HG03045 (cell line): ENCODE measurements at regions not wholly inside any gene's neighbourhood (a gene's known extent, or its start where the extent isn't known, plus 50 kb on each side); places are given as distances from the start of the nearest gene placed in this dataset.
"Not testable (repeated sequence)": the region's sequence is repeated elsewhere in the genome, so short reads cannot be mapped to it uniquely, and the experiment has no call there.

ENCODE experiments used
- ATAC-seq: cut with Tn5 transposase; IDR thresholded peaks from one replicate; pipeline ENCODE4 v1.9.1; 2021; ENCODE audit warnings: mild to moderate bottlenecking, moderate library complexity; ENCODE audit not compliant: unreplicated experiment

DNA sequence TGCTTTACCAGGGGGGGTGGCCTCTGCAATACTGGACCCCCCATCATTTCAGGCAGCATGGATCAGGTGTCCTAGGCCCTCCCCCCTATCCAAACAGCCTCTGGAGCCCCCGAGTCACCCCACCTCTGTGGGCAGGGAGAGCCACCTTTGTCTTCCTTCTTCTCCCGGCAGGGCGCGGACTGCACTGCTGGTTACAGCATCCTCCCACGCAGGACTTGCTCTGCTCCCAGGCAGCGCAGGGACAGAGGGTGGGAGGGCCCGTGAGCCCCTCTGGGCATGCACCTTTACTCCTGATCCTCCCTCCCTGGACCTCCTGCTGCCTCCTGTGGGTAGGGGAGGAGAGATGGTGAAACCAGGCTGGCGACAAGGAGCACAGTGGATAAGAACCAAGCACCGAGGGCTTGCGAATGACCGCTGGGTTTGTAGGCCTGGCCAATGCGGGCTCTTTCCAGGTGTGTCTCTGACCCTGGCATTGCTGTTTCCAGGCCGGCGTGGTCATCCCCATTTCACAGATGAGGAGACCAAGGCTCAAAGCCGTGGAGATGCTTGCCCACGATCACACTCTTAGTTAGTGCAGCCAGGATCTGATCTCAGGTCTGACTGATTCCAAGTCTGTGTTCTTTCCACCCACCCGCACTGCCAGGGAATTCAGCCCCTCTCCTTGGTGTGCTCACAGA, 73.6 kb upstream of the TARDBP start:
- ATAC-seq: no peak

DNA sequence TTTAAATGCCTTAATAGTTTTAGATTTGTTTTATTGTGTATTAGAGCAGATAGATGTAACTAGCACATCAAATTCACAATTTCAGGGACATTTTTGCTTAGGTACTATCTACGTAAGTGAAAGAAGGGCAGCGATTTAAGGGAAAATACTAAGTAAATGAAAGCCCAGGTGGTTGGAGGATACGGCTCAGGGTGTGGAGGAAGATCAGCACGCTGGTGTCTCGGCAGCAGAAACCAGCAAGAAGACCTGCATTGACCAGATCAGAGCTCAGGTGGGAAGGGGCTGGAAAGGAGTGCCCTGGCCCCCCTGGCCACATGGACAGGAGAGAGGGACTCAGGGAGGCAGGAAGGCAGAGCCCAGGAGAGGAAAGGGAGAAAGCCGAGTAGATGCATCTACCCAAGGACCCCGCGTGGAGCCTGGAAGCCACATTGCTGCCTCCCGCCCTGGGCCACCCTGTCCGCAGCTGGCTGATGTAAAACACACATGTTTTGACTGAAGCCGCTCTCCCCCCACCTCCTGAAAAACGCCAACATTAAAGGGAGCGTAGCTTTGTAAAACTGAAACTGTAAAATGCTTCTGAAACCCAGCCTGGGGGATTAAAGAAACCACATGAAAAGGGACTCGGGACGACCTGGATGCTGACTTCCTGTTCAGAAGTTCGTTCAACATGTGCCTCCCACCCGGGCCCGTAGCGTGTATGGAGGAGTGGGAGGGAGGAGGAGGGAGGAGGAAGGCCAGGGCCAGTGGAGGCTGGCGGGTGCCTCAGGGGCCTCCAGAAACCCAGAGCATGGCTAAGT, 72.6 kb upstream of the TARDBP start:
- ATAC-seq: no peak

DNA sequence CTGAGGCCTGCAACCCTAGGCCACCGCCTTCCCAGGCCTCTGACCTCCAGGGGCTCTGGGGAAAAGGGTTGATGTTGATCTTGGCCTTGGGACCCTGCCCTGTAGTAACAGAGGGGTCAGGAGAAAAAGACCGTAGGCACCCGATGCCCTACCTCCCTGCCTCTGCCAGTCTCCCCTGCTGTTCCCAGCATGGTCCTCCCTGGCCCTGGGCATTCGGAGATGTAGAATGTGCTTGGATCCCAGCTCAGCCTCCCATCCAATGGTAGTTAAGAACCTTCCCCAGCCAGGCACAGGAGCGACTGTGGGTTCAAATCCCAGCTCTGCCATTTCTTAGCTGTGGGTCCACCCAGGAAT, 72.0 kb upstream of the TARDBP start:
- no peak for ATAC-seq

DNA sequence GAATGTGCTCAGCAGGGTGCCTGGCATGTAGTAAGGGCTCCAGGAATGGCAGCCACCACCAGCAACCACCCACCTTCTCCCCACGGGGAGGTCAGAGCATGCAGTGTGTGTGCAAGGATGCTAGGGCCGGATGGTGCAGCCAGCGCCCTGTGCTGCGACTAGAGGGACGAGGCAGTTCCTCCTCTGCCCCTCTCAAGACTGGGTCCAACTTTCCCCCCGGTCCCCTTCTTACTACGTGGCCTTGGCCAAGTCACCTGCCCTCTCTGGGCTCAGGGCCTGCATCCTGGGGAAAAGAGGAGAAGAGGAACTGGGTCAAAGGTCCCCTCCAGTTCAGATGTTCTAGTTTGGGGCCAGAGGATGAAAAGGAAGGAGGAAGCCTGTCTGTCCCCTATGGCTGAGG, 71.6 kb upstream of the TARDBP start:
- no peak for ATAC-seq

DNA sequence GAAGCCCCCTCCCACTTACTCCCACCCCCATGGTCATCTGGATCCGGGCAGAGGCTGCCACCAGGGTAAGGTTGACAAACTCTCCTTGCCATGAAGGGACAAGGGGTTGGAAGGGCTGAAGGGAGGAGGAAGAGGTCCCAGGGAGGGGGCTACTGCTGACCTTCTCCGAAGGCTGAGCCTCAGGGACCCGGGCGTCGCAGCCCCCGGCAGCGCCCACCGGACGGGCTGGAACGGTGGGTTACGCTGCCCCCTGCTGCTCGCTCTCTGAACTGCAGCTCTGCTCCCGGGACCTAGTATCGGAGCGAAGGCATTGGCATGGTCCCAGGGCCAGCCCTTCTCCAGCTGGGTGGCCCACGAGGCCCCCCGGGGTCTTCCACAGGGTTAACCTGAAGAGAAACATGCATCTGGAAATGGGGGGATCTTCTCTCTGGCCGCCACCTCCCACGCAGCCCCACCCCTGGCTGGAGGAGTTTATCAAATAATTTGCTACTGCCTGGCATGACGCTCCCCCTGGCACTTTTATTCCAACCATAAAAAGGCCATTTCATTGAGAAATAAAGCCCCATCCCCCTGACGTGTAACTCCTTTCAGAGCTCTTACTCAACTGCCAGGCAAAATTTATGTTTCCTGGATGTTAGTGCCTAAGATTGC, 70.4 kb upstream of the TARDBP start:
- no peak for ATAC-seq

DNA sequence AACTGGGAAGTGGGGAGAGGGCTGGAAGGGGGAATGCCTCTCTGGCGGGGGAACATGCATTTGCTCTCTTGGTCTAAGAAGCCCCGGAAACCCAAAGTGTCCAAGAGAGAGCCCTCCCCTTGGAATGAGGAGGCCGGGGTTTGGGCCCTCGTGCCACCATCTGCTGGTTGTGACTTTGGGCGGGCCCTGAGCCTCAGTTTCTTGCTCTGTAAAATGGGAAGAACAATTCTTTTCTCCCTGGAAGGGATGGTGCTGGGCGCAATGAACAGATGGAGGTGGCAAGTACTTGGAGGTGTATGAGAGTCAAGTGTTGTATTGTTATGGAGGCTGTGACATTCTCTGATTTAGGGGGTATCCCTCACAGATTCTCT, 69.9 kb upstream of the TARDBP start:
- no peak for ATAC-seq

DNA sequence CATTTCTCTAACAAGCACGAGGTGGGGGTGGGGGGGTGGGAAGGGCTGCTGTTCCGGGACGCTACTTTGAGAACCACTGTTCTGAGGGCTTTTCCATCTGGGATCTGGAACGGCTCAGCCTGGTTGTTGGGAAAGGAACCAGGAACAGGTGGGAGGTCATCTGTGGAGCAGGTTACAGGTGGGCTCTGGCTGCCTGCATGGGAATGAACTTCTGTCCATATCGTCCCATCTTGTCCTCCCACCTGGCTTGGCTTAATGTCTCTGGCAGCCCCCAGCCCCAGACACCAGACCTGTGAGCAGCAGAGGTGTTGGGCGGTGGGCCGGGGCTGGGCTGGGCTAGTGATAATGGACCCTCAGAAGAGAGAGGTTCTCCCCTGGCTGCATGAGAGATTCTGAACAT, 69.4 kb upstream of the TARDBP start:
- no peak for ATAC-seq

DNA sequence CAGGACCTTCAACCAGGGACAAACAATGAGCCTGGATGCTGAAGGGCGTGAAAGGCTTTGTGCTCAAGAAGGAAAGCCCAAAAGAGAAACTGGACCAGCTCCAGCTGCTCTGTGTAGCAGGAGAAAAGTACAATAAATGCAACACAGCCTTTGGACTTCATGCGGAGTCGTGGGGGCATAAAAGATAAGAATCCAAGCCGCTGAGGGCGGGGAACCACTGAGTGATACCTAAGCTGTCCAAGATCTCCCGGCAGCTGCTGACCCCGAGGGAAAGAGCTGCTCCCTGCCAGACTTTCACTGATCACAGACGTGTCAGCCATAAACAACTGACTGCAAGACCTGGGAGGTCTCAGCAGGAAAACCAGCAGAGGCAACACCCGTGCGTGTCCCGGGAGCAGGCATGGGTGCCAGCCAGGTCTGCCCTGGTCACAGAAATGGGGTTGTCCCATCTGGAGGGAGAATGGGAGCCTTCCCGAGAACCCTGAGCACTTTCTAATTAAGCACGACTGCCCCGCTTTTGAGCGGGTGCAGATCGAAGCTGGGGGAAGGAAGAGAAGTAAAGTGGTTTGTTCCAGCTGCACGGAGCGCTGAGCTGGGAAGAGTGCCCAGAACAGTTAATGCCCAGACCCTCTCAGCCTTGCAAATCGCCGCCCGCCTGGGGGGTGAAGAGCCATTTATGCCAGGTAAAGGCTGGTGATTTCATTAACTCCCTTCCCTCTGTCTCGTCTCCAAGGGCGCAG, 68.3 kb upstream of the TARDBP start:
- no peak for ATAC-seq

DNA sequence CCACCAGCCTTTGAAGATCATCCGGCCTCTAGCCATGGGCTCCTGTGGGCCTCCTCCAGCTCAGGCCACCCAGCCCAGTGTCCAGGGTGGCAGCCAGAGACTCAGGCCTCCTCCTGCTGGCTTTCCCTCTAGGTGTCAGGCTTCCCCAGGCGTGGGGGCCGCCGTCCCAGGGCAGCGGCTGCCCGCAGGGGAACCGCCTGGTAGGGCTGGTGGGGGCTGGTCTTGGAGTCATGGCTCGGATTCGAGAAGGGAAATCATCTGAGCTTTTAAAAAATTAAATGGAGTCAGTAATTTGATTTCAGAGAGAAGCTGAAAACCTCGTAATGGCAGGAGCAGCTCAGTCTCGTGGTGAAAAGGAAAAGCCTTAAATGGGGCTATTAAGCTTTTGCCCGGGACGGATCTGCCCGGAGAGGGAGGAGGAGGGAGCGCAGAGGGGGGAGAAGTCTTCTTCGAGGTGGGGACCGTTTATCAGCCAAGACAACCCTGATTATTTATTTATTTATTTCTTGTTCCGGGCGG, 66.4 kb upstream of the TARDBP start:
- no peak for ATAC-seq

DNA sequence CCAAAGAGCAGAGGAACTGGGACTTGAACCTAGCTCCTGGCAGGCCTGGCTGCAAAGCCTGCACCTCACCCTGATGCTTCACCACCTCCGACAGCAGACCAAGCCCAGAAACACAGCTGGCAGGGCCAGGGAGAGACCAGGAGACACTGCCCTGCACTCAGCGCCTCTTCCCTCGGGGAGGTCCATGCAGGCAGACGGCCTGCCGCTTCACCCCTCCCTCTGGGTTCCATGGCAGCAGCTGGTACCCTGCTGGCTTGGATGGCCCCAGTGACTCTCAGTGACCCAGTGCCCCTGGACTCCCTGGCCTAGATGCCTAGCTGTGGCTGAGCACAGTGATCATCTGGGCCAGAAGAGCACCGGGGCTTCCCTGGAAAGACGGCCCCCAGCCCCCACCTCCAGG, 65.3 kb upstream of the TARDBP start:
- ATAC-seq: no peak

DNA sequence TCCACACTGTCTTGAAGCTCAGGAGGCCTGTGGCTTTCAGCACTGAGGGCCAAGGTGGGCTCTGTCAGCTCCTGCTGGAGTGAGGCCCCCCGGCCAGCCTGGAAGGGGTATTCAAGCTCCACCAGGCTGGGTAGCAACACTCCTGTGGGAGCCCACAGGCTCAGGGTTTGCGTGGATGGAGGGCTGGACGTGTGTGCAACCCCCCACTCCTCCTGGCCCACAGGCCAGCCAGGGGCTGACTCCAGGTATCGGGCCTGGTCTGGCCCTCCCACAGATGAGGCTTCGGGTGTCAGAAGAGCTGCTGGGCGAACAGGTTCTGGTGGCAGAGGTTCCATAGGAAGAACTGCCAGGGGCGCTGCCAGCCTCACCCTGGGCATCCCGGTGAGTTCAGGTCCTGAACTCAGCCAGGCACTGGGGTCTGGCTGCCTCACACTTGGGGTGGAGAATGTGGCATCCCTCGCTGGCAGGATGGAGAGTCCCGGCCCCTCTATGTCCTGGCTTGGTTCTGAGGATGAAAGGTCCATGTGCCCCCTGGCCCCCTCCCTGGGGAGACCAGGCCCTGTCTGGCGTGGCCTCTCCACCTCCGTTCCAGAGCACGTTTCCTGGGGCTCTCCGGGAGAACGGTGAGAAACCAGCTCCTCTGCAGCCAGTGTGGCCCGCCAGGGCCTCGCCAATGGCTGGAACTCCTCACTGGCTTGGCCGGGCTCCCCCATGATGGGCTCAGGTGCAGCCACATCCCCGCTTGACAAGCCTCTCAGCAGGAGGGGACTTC, 64.6 kb upstream of the TARDBP start:
- ATAC-seq: no peak

DNA sequence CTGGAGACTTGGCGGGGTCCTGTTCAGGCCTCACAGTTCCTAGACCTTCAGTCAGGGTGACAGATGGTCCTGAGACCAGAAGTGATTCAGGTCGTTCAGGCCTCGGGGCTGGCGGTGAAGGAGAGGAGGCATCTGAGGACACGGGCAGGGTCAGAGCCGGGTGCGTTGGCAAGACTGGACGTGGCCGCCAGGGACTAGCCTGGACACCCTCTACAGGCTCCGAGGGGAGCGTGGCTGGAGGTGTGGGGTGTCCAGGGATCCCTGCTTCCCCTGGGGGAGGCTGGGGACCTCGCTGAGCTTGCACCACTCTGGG, 64.0 kb upstream of the TARDBP start:
- no peak for ATAC-seq

DNA sequence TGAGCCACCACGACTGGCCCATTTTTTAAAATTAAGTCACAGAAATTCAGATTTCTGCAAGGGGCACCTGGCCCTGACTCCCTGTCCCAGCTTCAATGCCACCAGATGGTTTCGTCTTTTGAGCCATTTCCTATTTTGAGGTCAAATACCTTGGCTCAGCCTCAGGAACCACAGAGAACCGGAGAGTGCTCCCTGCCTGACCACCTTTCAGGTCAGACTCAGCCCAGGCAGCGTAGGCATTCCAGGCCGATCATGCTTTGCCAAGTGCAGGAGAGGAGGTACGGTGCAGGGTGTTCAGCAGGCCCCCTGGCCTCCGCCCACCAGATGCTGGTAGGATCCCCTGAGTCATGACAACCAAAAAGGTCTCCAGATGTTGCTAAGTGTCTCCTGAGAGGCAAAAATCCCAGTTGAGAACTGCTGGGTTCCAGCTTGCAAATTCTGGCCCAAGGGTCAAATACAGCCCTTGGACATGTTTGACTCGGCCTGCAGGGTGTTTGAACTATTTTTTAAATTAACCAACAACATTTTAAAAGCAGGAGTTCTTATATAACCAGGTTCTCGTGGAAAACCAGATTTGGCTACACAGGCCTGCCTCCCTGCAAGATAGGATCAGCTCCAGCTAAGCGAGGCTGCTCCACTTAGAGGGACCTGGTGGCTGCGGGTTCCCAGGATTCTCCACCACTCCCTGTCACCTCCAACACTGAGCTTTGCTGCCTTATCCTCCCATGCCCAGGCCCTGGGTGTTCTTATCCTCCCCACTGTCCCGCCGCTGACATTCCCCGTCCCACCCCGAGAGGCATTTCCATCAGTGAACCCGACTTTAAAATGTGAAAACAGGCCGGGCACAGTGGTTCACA, 61.9 kb upstream of the TARDBP start:
- no peak for ATAC-seq

DNA sequence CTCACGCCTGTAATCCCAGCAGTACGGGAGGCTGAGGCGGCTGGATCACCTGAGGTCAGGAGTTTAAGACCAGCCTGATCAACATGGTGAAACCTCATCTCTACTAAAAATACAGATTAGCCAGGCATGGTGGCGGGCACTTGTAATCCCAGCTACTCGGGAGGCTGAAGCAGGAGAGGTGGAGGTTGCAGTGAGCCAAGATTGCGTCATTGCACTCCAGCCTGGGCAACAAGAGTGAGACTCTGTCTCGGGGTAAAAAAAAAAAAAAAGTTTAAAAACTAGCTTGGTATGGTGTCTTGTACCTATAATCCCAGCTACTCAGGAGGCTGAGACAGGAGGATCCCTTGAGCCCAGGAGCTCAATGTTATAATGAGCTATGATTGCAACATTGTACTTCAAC, 61.2 kb upstream of the TARDBP start:
- ATAC-seq: not testable (repeated sequence)

DNA sequence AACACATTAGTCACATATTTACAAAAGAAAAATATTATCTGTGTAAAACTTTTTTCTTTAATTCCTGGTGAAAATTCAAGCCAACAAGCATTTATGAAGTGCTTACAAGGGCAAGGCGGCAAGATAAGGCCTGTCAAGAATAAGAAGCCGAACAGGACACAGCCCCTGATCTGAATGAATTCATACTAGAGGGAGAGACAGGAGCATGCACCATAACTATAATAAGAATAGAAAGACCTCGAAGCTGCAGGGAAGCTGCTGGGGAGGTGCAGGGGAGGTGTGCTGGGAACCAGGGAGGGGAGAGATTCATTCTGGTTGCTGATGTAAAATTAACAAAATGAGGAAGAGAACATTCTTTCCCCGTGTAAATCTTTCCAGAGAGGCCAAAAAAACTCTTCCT, 60.5 kb upstream of the TARDBP start:
- no peak for ATAC-seq

DNA sequence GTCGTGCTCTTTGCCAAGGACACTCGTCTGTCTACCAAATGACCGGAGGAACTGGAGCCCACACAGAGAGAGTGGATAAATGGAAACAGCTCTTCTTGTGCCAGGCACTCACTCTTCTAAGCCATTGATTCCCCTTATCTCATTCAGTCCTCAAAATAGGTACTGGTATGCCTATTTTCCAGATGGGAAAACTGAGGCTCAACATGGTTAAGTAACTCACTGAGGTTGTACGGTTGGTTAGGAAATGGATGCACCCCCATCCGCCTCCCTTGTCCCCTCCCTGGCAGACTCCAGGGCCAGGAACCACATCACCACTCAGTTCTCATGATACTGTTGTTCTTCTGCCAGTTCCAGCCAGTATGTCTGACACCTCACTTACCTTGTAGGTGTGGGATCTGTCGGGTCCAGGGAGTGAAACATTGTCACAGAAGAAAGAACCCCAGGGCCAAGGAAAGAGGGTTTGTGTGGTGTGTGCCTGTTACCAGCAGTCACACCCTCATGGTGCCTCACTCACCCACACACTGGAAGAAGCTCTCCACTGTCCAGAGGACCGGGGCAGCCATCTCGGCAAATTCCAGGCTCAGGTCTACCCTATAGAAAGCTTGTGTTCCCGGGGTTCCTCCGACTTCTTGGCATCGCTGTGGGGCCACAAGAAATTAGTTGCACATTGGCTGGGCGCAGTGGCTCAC, 58.8 kb upstream of the TARDBP start:
- no peak for ATAC-seq

DNA sequence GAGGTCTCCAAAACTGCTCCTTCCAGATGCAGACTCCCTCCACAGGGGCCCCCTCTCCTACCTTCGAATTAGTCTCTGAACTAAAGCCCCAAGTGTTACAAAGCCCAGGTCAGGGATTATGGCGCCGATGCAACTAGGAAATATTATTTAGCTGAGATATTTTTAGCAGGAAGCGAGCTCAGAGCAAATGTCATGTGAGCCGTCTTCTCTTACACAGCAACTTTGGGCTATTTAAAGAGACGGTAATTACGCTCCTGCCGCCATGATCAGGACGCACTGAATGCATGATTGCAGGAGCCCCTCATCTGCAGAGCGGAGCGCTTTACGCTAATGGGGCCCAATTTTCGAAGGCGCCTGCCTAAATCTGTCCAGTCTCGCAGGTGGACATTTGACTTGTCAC, 55.3 kb upstream of the TARDBP start:
- no peak for ATAC-seq

DNA sequence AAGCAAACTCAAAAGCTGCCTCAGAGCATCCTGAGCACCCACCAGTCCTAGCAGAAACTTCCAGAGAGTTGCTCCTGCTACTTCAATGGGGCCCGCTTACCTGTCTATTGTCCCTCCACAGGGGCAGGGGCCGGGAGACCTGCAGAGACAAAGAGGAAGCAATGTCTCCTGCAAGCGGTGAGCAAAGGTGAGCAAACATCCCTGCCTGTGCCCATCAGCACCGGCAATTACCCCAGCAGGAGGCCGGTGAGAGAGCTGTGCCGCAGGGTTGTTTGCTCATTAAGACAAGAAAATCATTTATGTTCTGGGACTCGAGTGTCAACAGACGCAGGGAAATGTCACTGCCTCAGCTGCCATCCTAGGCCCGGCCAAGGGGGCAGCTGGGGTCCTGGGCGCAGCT, 53.8 kb upstream of the TARDBP start:
- no peak for ATAC-seq
